GM23338 (cell line): ENCODE measurements at regions not wholly inside any gene's neighbourhood (a gene's known extent, or its start where the extent isn't known, plus 50 kb on each side); places are given as distances from the start of the nearest gene placed in this dataset.

ENCODE experiments used
- CREB1 ChIP-seq: fragments of 250-450 bp; sonication (Bioruptor Pico); IDR thresholded peaks from 2 replicates; pipeline ENCODE4 v1.5.0; 2020; ENCODE audit warnings: low read depth, mild to moderate bottlenecking, moderate library complexity
- EZH2 ChIP-seq: fragments of 200-600 bp; sonication (generic); IDR thresholded peaks from one replicate; pipeline ENCODE4 v1.8.0; 2017; ENCODE audit warnings: antibody characterized with exemption, mild to moderate bottlenecking, low read depth; ENCODE audit not compliant: unreplicated experiment
- POLR2AphosphoS5 ChIP-seq: IDR thresholded peaks from 2 replicates; pipeline ENCODE4 v1.6.1; 2016; ENCODE audit warnings: antibody characterized with exemption, low read depth
- TF ChIP-seq, protein P1 (sequence below), 2 experiments: fragments of 200-600 bp in 1 of 2; sonication (generic) in 1 of 2; conservative IDR thresholded peaks; 2 replicates each; pipeline versions ENCODE4 v1.5.1 to v1.6.1; 2016 to 2017; ENCODE audit warnings: antibody characterized with exemption in 2 of 2, low read depth in 2 of 2, mild to moderate bottlenecking in 2 of 2, moderate library complexity in 1 of 2
- TF ChIP-seq, protein P2 (sequence below): IDR thresholded peaks from one replicate; pipeline ENCODE4 v1.6.1; 2018; ENCODE audit warnings: antibody characterized with exemption; ENCODE audit not compliant: unreplicated experiment

DNA sequence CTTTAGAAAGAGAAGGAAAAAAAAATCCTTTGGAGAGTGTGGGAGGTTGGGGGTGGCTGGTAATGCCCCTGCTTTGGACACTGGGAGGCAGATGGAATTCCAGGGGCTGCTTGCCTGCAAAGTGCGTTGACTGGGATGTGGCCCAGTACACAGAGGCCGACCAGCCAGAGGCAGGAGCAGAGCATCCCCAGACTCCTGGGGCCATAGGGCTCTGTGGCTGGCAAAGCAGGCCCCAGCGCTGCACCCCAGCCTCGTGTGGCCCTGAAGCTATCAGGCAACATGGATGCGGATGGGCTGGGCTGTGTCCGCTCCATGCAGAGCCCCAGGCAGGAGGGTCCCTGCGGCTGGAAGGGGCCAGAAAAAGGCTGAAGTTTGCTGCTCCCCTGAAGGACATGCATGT is 361.6 kb upstream of the FZD8 start:
- TF ChIP-seq, protein P1, sequence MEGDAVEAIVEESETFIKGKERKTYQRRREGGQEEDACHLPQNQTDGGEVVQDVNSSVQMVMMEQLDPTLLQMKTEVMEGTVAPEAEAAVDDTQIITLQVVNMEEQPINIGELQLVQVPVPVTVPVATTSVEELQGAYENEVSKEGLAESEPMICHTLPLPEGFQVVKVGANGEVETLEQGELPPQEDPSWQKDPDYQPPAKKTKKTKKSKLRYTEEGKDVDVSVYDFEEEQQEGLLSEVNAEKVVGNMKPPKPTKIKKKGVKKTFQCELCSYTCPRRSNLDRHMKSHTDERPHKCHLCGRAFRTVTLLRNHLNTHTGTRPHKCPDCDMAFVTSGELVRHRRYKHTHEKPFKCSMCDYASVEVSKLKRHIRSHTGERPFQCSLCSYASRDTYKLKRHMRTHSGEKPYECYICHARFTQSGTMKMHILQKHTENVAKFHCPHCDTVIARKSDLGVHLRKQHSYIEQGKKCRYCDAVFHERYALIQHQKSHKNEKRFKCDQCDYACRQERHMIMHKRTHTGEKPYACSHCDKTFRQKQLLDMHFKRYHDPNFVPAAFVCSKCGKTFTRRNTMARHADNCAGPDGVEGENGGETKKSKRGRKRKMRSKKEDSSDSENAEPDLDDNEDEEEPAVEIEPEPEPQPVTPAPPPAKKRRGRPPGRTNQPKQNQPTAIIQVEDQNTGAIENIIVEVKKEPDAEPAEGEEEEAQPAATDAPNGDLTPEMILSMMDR (conservative IDR thresholded peaks at IDR 0.05; ENCODE audit: low read depth in 2 of 2) = no peak
- no peak for TF ChIP-seq CREB1 (CRISPR knock-in tag)
- TF ChIP-seq POLR2AphosphoS5 = no peak
- TF ChIP-seq, protein P2, sequence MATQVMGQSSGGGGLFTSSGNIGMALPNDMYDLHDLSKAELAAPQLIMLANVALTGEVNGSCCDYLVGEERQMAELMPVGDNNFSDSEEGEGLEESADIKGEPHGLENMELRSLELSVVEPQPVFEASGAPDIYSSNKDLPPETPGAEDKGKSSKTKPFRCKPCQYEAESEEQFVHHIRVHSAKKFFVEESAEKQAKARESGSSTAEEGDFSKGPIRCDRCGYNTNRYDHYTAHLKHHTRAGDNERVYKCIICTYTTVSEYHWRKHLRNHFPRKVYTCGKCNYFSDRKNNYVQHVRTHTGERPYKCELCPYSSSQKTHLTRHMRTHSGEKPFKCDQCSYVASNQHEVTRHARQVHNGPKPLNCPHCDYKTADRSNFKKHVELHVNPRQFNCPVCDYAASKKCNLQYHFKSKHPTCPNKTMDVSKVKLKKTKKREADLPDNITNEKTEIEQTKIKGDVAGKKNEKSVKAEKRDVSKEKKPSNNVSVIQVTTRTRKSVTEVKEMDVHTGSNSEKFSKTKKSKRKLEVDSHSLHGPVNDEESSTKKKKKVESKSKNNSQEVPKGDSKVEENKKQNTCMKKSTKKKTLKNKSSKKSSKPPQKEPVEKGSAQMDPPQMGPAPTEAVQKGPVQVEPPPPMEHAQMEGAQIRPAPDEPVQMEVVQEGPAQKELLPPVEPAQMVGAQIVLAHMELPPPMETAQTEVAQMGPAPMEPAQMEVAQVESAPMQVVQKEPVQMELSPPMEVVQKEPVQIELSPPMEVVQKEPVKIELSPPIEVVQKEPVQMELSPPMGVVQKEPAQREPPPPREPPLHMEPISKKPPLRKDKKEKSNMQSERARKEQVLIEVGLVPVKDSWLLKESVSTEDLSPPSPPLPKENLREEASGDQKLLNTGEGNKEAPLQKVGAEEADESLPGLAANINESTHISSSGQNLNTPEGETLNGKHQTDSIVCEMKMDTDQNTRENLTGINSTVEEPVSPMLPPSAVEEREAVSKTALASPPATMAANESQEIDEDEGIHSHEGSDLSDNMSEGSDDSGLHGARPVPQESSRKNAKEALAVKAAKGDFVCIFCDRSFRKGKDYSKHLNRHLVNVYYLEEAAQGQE = no peak
- no peak for TF ChIP-seq EZH2
